Spleen (tissue), 11 donors: ENCODE measurements at regions not wholly inside any gene's neighbourhood (a gene's known extent, or its start where the extent isn't known, plus 50 kb on each side); places are given as distances from the start of the nearest gene placed in this dataset.

Experiments
- DNase-seq: peaks from one replicate; pipeline ENCODE4 v3.0.0-alpha.2; 2020
- H3K27ac ChIP-seq, 8 donors: fragments of 200-600 bp; sonication (generic) in 7 of 8; 1 replicate in 4 of 8; 2 replicates in 4 of 8; pipeline versions ENCODE4 v1.5.0 to v1.8.0; 2016 to 2021; ENCODE audit warnings: inconsistent platforms in 4 of 8, mild to moderate bottlenecking in 4 of 8, moderate library complexity in 1 of 8
- H3K27me3 ChIP-seq, 7 donors: fragments of 200-600 bp; sonication (generic) in 6 of 7; replicated peaks in 1 of 7; 1 replicate in 4 of 7; 2 replicates in 3 of 7; pipeline versions ENCODE4 v1.5.0 to v1.8.0; 2016 to 2021; ENCODE audit warnings: inconsistent platforms in 3 of 7, mild to moderate bottlenecking in 1 of 7
- H3K36me3 ChIP-seq, 6 donors: fragments of 200-600 bp; sonication (generic) in 5 of 6; 1 replicate in 4 of 6; 2 replicates in 2 of 6; pipeline versions ENCODE4 v1.5.0 to v1.8.0; 2016 to 2021; ENCODE audit warnings: inconsistent platforms in 2 of 6
- H3K4me1 ChIP-seq, 6 donors: fragments of 200-600 bp; sonication (generic) in 5 of 6; 1 replicate in 3 of 6; 2 replicates in 3 of 6; pipeline versions ENCODE4 v1.5.0 to v1.8.0; 2016 to 2021; ENCODE audit warnings: inconsistent platforms in 3 of 6
- H3K4me3 ChIP-seq, 8 donors: fragments of 200-600 bp; sonication (generic) in 7 of 8; 1 replicate in 4 of 8; 2 replicates in 4 of 8; pipeline versions ENCODE4 v1.5.0 to v1.8.0; 2016 to 2021; ENCODE audit warnings: inconsistent platforms in 4 of 8, mild to moderate bottlenecking in 4 of 8, moderate library complexity in 2 of 8
- H3K9me3 ChIP-seq, 8 donors: fragments of 200-600 bp; sonication (generic) in 7 of 8; 1 replicate in 4 of 8; 2 replicates in 4 of 8; pipeline versions ENCODE4 v1.5.0 to v1.8.0; 2016 to 2021; ENCODE audit warnings: inconsistent platforms in 4 of 8
- CTCF ChIP-seq, 11 experiments: fragments of 200-600 bp in 7 of 11; fragments of 450-650 bp in 4 of 11; sonication (generic) in 4 of 11; IDR thresholded peaks in 8 of 11; conservative IDR thresholded peaks in 3 of 11; 1 replicate in 7 of 11; 2 replicates in 4 of 11; pipeline versions ENCODE4 v1.4.0 to v1.8.0; 2016 to 2021; ENCODE audit warnings: antibody characterized with exemption in 11 of 11, inconsistent platforms in 4 of 11, mild to moderate bottlenecking in 1 of 11
- POLR2A ChIP-seq, 3 donors: fragments of 450-650 bp; IDR thresholded peaks; one replicate each; pipeline ENCODE4 v1.5.1; 2017; ENCODE audit warnings: antibody characterized with exemption in 3 of 3, mild to moderate bottlenecking in 1 of 3
- POLR2AphosphoS5 ChIP-seq, 3 donors: sonication (generic); formaldehyde crosslinking; IDR thresholded peaks; one replicate each; pipeline ENCODE4 v1.5.1; 2017; ENCODE audit warnings: antibody characterized with exemption in 3 of 3
- WGBS, 5 donors: extraction: QIAGEN DNeasy Blood & Tissue Kit in 3 of 5; methylation state at CpG; one replicate each; pipeline versions ENCODE4 v1.1.5 to v1.1.7; 2013 to 2018; 5-methylcytosine and 5-hydroxymethylcytosine counted together
- intact Hi-C: fragments of 100-400 bp; cut with DNase I; formaldehyde crosslinking; loops from one replicate; pipeline ENCODE4 v1.15.0; 2023; ENCODE audit warnings: low total_unique reads
- donor health status: healthy with polysubstance abuse.
- donor health status: DM: no; HTN: no; CAD: no; lungs with moderate emphysema.
- donor health status: DM: no; HTN: no; CAD: no.
- donor health status: Bipolar disorder and iron deficiency.
- donor health status: healthy.
- donor health status: DM: no; HTN: no; CAD: no.
- donor health status: DM: yes; HTN: yes; CAD: no.

GRCh38 chr6:156701966-156702365 is 75.2 kb upstream of the ARID1B start:
- H3K27me3 ChIP-seq: no peaks in the 10 kb centered on the region
- TF ChIP-seq CTCF (IDR thresholded peaks at IDR 0.05 in 8 of 11, conservative IDR thresholded peaks at IDR 0.05 in 3 of 11) (no peak), POLR2AphosphoS5 (IDR thresholded peaks at IDR 0.05) (no peak), POLR2A (IDR thresholded peaks at IDR 0.05) (no peak)
- H3K27ac ChIP-seq: no peak overlapping the region
- intact Hi-C loops: no loop called here
- WGBS, 5 donors: 49 to 77% (median 63%) methylated on average over 4 of the region's 4 CpGs
- no peak overlapping the region for H3K4me3 ChIP-seq
- H3K9me3 ChIP-seq: no peaks in the 10 kb centered on the region
- H3K4me1 ChIP-seq: peaks cover 0 to 56% (median 27%) of the 10 kb centered on the region in 6 donors
- no peaks in the 10 kb centered on the region for H3K36me3 ChIP-seq
- no peak for DNase-seq

GRCh38 chr6:156700440-156701057 is 76.6 kb upstream of the ARID1B start:
- Histone ChIP-seq H3K9me3 (no peaks in the 10 kb centered on the region), H3K4me1 (peaks cover 0 to 71% (median 39%) of the 10 kb centered on the region in 6 donors), H3K4me3 (no peak overlapping the region), H3K36me3 (no peaks in the 10 kb centered on the region), H3K27me3 (no peaks in the 10 kb centered on the region), H3K27ac (no peak overlapping the region)
- intact Hi-C loops: no loop called here
- TF ChIP-seq CTCF (IDR thresholded peaks at IDR 0.05 in 8 of 11, conservative IDR thresholded peaks at IDR 0.05 in 3 of 11) (no peak), POLR2A (IDR thresholded peaks at IDR 0.05) (no peak), POLR2AphosphoS5 (IDR thresholded peaks at IDR 0.05) (no peak)
- no peak for DNase-seq
- WGBS, 5 donors: 91 to 95% (median 92%) methylated on average over 7 of the region's 7 CpGs

GRCh38 chr6:156699935-156700334 is 77.2 kb upstream of the ARID1B start:
- H3K4me1 ChIP-seq: peaks cover 0 to 72% (median 41%) of the 10 kb centered on the region in 6 donors
- 92 to 95% (median 93%) methylated on average over 3 of the region's 3 CpGs for WGBS, 5 donors
- intact Hi-C loops: no loop called here
- TF ChIP-seq POLR2A (IDR thresholded peaks at IDR 0.05) (no peak), POLR2AphosphoS5 (IDR thresholded peaks at IDR 0.05) (no peak), CTCF (IDR thresholded peaks at IDR 0.05 in 8 of 11, conservative IDR thresholded peaks at IDR 0.05 in 3 of 11) (no peak)
- H3K27ac ChIP-seq: peak overlapping the region in 3 of 8 donors; percentile 67 to 77 (median 70)
- no peaks in the 10 kb centered on the region for H3K9me3 ChIP-seq
- DNase-seq: no peak
- H3K27me3 ChIP-seq: no peaks in the 10 kb centered on the region
- no peak overlapping the region for H3K4me3 ChIP-seq
- H3K36me3 ChIP-seq: no peaks in the 10 kb centered on the region

- 61 to 71% (median 66%) methylated on average over 5 of the region's 5 CpGs for WGBS, 5 donors
Observed at GRCh38 chr6:156699017-156699421, 78.2 kb upstream of the ARID1B start.

More at GRCh38 chr6:156699017-156699421, 78.2 kb upstream of the ARID1B start:
- Histone ChIP-seq H3K9me3 (no peaks in the 10 kb centered on the region), H3K36me3 (no peaks in the 10 kb centered on the region), H3K4me1 (peaks cover 0 to 71% (median 41%) of the 10 kb centered on the region in 6 donors), H3K27ac (peak overlapping the region in 7 of 8 donors; percentile 14 to 77 (median 67)), H3K4me3 (no peak overlapping the region), H3K27me3 (no peaks in the 10 kb centered on the region)
- no peak for DNase-seq
- TF ChIP-seq CTCF (IDR thresholded peaks at IDR 0.05 in 8 of 11, conservative IDR thresholded peaks at IDR 0.05 in 3 of 11) (no peak), POLR2AphosphoS5 (IDR thresholded peaks at IDR 0.05) (no peak), POLR2A (IDR thresholded peaks at IDR 0.05) (no peak)
- intact Hi-C loops: no loop called here
